ENCODE measurements at regions not wholly inside any gene's neighbourhood (a gene's known extent, or its start where the extent isn't known, plus 50 kb on each side); places are given as distances from the start of the nearest gene placed in this dataset. TPM values are rescaled to one million over a fixed set of nuclear protein-coding genes. Genes with fewer than 3 reads are reported as not detected.

DNA sequence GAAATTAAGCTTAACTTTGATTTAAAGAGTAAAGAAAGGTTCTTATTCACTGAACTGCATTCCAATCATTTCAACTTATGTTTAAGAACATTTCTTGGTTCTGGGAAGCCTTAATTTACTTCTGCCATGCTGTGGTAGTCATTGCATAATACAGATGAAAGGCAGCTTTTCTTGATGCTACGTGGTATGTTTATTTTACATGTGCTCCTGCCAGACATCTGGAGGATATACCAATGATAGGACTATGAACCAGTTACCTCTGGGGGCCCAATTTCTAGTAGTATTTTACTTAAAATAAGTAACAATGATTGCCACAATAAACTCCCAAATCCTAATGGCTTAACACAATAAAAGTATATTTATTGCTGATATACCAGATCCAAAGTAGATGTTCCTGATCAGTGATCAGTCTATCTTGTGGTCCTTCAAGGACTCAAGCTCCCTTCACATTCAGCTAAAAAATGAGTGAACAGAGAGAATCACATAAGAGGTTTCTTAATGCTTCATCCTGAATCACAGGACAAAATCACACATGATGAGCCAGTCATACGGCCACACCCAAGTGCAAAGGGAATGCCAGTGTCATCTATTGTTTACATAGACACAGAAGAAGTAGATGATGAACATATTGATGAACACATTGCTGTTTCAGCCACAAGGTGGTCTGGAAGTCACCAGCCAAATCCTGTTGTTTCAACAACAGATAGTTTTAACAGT is 56.5 kb upstream of the CCN2 start:
- Mint-ChIP-seq H3K9me3 (peaks cover 27% of the 10 kb centered on the region), H3K27ac (no peak overlapping the region), H3K4me3 (no peak overlapping the region), H3K4me1 (no peaks in the 10 kb centered on the region), H3K36me3 (peaks cover 2% of the 10 kb centered on the region), H3K27me3 (ENCODE audit: low read depth) (no peaks in the 10 kb centered on the region)
- DNase-seq (ENCODE audit: low spot score in 2 of 2, unreplicated experiment in 2 of 2) = no peak
- TF ChIP-seq, protein P1, sequence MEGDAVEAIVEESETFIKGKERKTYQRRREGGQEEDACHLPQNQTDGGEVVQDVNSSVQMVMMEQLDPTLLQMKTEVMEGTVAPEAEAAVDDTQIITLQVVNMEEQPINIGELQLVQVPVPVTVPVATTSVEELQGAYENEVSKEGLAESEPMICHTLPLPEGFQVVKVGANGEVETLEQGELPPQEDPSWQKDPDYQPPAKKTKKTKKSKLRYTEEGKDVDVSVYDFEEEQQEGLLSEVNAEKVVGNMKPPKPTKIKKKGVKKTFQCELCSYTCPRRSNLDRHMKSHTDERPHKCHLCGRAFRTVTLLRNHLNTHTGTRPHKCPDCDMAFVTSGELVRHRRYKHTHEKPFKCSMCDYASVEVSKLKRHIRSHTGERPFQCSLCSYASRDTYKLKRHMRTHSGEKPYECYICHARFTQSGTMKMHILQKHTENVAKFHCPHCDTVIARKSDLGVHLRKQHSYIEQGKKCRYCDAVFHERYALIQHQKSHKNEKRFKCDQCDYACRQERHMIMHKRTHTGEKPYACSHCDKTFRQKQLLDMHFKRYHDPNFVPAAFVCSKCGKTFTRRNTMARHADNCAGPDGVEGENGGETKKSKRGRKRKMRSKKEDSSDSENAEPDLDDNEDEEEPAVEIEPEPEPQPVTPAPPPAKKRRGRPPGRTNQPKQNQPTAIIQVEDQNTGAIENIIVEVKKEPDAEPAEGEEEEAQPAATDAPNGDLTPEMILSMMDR (IDR thresholded peaks at IDR 0.05; ENCODE audit: unreplicated experiment) = no peak

DNA sequence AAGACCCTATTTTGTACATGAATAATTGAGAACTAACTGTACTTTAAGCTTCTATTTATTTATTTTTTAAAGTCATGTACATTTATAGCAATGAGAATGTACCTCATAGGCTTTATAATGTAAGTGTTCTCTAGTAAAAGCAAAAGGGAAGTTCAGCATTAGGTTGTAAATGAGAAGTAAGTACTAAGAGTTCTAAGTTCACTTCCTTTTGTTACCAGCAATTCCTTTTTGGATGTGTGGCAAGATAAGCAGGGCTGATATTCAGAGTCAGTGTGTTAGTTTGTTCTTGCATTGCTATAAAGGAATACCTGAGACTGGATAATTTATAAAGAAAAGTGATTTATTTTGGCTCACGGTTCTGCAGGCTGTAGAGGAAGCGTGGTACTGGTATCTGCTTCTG is 54.0 kb upstream of the CCN2 start:
- Mint-ChIP-seq H3K9me3 (peaks cover 31% of the 10 kb centered on the region), H3K4me1 (no peaks in the 10 kb centered on the region), H3K27ac (no peak overlapping the region), H3K4me3 (no peak overlapping the region), H3K27me3 (ENCODE audit: low read depth) (no peaks in the 10 kb centered on the region), H3K36me3 (peaks cover 2% of the 10 kb centered on the region)
- no peak for DNase-seq (ENCODE audit: low spot score in 2 of 2, unreplicated experiment in 2 of 2)
- TF ChIP-seq, protein P1 (IDR thresholded peaks at IDR 0.05; ENCODE audit: unreplicated experiment) = no peak

DNA sequence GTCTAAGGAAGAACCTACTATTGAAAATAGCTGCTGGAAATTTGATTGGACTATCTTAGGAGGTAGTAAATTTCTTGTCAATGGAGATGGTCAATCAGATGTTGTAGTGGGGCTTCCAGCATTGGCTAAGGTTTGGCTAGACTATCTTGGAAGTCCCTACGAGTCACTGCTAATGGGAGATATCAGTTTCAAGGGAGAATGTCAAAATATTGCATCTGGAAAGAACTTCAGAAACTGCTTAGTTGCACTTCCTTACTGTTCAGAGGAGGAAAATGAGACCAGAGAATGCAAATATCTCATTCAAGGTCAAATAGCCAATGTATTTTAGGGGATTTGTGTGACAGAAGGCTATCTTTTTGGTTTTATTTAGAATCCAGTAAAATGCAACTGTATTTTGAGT is 53.5 kb upstream of the CCN2 start:
- TF ChIP-seq, protein P1 (IDR thresholded peaks at IDR 0.05; ENCODE audit: unreplicated experiment) = no peak
- Mint-ChIP-seq H3K4me3 (no peak overlapping the region), H3K27ac (no peak overlapping the region), H3K9me3 (peaks cover 31% of the 10 kb centered on the region), H3K36me3 (peaks cover 2% of the 10 kb centered on the region), H3K27me3 (ENCODE audit: low read depth) (no peaks in the 10 kb centered on the region), H3K4me1 (no peaks in the 10 kb centered on the region)
- no peak for DNase-seq (ENCODE audit: low spot score in 2 of 2, unreplicated experiment in 2 of 2)

DNA sequence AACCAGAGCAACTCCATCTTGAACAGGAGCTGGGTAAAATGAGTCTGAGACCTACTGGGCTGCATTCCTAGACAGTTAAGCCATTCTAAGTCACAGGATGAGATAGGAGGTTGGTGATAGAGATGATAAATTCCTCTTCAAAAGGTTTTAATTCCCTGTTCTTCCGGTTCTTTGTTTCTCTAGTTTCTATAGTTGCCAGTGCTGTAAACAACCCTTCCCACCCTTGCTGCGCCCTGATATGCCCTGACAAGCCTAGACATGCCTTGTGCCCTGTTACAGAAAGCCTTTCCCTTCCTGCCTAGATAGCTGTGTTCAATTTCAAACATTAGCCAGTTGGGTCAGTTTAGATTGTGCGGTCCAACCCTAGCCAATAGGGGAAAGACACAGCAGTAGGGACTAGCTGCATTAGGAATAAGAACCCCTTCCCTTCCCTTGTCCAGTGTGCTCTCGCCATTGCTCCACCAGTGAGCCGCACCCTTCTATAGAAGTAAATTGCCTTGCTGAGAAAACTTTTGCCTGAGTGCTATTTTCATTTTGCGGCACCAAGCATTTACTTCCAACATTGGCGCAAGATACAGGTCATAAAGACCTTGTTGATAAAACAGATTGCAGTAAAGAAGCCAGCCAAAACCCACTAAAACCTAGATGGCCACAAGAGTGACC is 52.5 kb upstream of the CCN2 start:
- Mint-ChIP-seq H3K9me3 (peaks cover 31% of the 10 kb centered on the region), H3K4me1 (no peaks in the 10 kb centered on the region), H3K4me3 (no peak overlapping the region), H3K27me3 (ENCODE audit: low read depth) (no peaks in the 10 kb centered on the region), H3K27ac (no peak overlapping the region), H3K36me3 (peaks cover 2% of the 10 kb centered on the region)
- DNase-seq (ENCODE audit: low spot score in 2 of 2, unreplicated experiment in 2 of 2) = no peak
- TF ChIP-seq, protein P1 (IDR thresholded peaks at IDR 0.05; ENCODE audit: unreplicated experiment) = no peak

Small RNAs in the stretch of these regions (microRNA-seq; reads per million reads assigned to microRNA genes)
- not detected for gene MIR548AJ1
